ENCODE measurements at regions not wholly inside any gene's neighbourhood (a gene's known extent, or its start where the extent isn't known, plus 50 kb on each side); places are given as distances from the start of the nearest gene placed in this dataset.
"Not testable (repeated sequence)": the region's sequence is repeated elsewhere in the genome, so short reads cannot be mapped to it uniquely, and the experiment has no call there.

DNA sequence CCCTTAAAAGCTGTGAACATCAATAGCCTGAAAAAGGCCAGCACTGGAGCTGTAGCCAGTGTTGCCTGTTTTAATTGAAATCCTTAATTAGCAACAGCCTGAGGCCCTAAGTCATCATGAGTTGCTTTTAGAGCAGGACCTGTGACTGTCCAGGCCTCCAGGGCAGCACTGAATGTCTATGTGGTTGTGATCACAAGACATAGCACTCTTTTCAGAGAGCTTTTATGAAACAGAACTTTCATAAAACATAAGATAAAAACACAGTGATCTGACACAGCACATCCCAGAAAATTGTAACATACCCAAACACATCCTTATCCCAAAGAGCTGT is 85.5 kb upstream of the MYO10 start:
- DNase-seq (no peak), ATAC-seq (no peak)
- H3K4me3 Mint-ChIP-seq, result no peak overlapping the region
- intact Hi-C loops (cut with micrococcal nuclease), result no loop called here
- no peak overlapping the region for H3K27ac Mint-ChIP-seq
- peaks cover 2% of the 10 kb centered on the region for H3K27me3 Mint-ChIP-seq
- POLR2A ChIA-PET, result no interaction called here
- H3K9me3 Mint-ChIP-seq, result no peaks in the 10 kb centered on the region
- TF ChIP-seq, protein P1, sequence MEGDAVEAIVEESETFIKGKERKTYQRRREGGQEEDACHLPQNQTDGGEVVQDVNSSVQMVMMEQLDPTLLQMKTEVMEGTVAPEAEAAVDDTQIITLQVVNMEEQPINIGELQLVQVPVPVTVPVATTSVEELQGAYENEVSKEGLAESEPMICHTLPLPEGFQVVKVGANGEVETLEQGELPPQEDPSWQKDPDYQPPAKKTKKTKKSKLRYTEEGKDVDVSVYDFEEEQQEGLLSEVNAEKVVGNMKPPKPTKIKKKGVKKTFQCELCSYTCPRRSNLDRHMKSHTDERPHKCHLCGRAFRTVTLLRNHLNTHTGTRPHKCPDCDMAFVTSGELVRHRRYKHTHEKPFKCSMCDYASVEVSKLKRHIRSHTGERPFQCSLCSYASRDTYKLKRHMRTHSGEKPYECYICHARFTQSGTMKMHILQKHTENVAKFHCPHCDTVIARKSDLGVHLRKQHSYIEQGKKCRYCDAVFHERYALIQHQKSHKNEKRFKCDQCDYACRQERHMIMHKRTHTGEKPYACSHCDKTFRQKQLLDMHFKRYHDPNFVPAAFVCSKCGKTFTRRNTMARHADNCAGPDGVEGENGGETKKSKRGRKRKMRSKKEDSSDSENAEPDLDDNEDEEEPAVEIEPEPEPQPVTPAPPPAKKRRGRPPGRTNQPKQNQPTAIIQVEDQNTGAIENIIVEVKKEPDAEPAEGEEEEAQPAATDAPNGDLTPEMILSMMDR (IDR thresholded peaks at IDR 0.05), result no peak
- no peaks in the 10 kb centered on the region for H3K36me3 Mint-ChIP-seq (ENCODE audit: low read depth)
- no peaks in the 10 kb centered on the region for H3K4me1 Mint-ChIP-seq (ENCODE audit: low read depth)
- CTCF ChIA-PET, result no interaction called here

DNA sequence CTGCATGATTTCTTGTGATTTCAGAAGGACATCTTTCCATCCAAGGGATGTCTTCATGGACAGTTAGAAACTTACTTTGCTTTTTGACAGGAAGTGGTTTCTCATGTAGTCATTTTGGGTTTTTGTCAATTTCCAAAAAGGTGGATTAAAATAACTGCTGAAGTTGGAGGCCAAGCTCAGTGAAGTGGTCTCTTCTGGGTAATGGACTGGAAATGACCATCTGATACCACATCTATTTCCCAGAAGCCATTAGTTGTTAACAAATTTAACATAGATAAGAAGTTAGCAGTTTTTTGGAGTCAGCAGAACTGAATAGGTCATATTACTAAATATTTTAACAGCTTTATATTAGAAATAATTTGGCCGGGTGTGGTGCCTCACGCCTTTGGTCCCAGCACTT is 86.2 kb upstream of the MYO10 start:
- Mint-ChIP-seq H3K27me3 (peaks cover 2% of the 10 kb centered on the region), H3K9me3 (no peaks in the 10 kb centered on the region), H3K27ac (no peak overlapping the region), H3K4me1 (ENCODE audit: low read depth) (no peaks in the 10 kb centered on the region), H3K4me3 (no peak overlapping the region), H3K36me3 (ENCODE audit: low read depth) (no peaks in the 10 kb centered on the region)
- DNase-seq (no peak), ATAC-seq (no peak)
- ChIA-PET CTCF (no interaction called here), POLR2A (no interaction called here)
- intact Hi-C loops (cut with micrococcal nuclease), result no loop called here
- TF ChIP-seq, protein P1 (IDR thresholded peaks at IDR 0.05), result no peak

DNA sequence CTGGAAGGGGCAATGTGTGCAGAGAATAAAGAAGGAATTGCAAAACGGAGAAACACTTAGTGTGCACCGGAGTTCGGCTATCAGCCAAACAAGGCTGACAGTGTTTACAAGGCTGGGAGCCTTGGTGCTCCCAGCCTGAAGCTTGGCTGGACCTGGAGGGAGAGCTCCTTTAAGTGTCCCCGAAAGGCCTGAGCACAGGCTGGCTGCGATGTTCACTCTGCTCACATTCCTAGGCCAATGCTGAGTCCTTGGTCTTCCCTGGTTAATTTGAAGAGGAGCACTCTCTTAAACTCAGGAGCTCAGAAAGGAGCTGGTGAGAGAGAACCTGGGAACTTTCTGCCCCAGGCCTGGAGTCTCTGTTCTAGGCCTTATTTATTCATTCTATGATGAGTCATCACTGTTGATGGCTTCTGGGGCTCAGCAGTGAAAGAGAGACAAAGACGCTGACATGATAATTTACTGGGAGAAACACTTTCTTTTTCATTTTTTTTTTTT is 88.6 kb upstream of the MYO10 start:
- Mint-ChIP-seq H3K36me3 (ENCODE audit: low read depth) (no peaks in the 10 kb centered on the region), H3K4me1 (ENCODE audit: low read depth) (no peaks in the 10 kb centered on the region), H3K9me3 (no peaks in the 10 kb centered on the region), H3K27me3 (no peaks in the 10 kb centered on the region), H3K27ac (no peak overlapping the region), H3K4me3 (no peak overlapping the region)
- TF ChIP-seq, protein P1 (IDR thresholded peaks at IDR 0.05), result no peak
- intact Hi-C loops (cut with micrococcal nuclease), result no loop called here
- no peak for ATAC-seq
- DNase-seq, result no peak
- ChIA-PET POLR2A (no interaction called here), CTCF (no interaction called here)

DNA sequence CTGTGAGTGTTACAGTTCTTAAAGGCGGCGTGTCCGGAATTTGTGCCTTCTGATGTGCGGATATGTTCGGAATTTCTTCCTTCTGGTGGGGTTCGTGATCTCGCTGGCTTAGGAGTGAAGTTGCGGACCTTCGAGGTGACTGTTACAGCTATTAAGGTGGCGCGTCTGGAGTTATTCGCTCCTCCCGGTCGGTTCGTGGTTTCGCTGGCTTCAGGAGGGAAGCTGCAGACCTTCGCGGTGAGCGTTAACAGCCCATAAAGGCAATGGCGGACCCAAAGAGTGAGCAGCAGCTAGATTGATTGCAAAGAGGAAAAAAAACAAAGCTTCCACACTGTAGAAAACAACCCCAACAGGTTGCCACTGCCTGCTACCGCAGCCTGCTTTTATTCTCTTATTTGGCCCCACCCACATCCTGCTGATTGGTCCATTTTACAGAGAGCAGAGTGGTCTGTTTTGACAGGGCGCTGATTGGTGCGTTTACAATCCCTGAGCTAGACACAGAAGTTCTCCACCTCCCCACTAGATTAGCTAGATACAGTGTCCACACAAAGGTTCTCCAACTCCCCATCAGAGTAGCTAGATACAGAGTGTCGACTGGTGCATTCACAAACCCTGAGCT is 95.7 kb upstream of the MYO10 start:
- H3K4me1 Mint-ChIP-seq (ENCODE audit: low read depth); H3K27me3 Mint-ChIP-seq; H3K36me3 Mint-ChIP-seq (ENCODE audit: low read depth); ATAC-seq; CTCF ChIA-PET; H3K9me3 Mint-ChIP-seq; H3K4me3 Mint-ChIP-seq; H3K27ac Mint-ChIP-seq; DNase-seq; intact Hi-C loops (cut with micrococcal nuclease); POLR2A ChIA-PET: not testable (repeated sequence)

DNA sequence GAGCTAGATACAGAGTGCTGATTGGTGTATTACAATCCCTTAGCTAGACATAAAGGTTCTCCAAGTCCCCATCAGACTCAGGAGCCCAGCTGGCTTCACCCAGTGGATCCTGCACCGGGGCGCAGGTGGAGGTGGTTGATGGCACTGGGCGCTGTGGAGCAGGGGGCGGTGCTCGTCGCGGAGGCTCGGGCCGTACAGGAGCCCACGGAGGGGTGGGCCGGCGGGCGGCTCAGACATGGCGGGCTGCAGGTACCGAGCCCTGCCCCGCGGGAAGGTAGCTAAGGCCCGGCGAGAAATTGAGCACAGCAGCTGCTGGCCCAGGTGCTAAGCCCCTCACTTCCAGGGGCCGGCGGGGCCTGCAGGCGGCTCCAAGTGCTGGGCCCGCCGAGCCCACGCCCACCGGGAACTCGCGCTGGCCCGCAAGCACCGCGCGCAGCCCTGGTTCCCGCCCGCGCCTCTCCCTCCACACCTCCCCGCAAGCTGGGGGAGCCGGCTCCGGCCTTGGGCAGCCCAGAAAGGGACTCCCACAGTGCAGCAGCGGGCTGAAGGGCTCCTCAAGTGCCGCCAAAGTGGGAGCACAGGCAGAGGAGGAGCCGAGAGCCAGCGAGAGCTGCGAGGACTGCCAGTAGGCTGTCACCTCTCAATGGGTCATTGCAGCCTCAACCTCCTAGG is 96.4 kb upstream of the MYO10 start:
- H3K9me3 Mint-ChIP-seq; DNase-seq; CTCF ChIA-PET; ATAC-seq; POLR2A ChIA-PET; H3K27ac Mint-ChIP-seq; intact Hi-C loops (cut with micrococcal nuclease); H3K4me1 Mint-ChIP-seq (ENCODE audit: low read depth); H3K27me3 Mint-ChIP-seq; H3K4me3 Mint-ChIP-seq; H3K36me3 Mint-ChIP-seq (ENCODE audit: low read depth): not testable (repeated sequence)

DNA sequence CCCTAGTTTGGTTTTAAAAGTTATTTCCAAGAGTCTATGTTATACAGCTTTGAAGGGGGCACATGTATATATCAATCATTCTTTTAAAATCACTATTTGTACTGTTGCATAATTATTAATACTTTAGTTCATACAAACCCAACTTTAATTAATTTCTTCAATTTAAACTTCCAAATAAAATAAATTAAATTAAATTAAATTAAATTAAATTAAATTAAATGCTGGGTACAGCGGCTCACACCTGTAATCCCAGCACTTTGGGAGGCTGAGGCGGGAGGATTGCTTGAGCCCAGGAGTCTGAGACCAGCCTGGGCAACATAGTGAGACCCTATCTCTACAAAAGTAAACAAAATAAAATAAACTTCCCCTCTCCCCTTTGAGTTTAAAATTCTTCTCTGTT is 98.9 kb upstream of the MYO10 start:
- DNase-seq; H3K4me1 Mint-ChIP-seq (ENCODE audit: low read depth); H3K27ac Mint-ChIP-seq; H3K36me3 Mint-ChIP-seq (ENCODE audit: low read depth); intact Hi-C loops (cut with micrococcal nuclease); H3K4me3 Mint-ChIP-seq; H3K9me3 Mint-ChIP-seq; ATAC-seq; POLR2A ChIA-PET; H3K27me3 Mint-ChIP-seq: not testable (repeated sequence)
- CTCF ChIA-PET, result interaction anchor here (1.0 kb wide), 1 partner anchor 15 kb away, joined by 3 read pairs; no protein-coding TSS in a partner anchor

All from activated CD8-positive, alpha-beta T cell treated with anti-CD3 and anti-CD28 coated beads for 36 hours (primary cell).